Cerebellar cortex (tissue), 1 donor: ENCODE measurements at regions not wholly inside any gene's neighbourhood (a gene's known extent, or its start where the extent isn't known, plus 50 kb on each side); places are given as distances from the start of the nearest gene placed in this dataset.

Source experiments
- DNase-seq: peaks from one replicate; pipeline ENCODE4 v3.0.0-alpha.2; 2015; ENCODE audit warnings: low spot score

- DNase-seq, result no peak
Observed at GRCh38 chr1:39085174-39085573, 59.0 kb downstream of the NDUFS5 start.

GRCh38 chr1:39086386-39086785, 60.2 kb downstream of the NDUFS5 start:
- DNase-seq, result no peak

- DNase-seq, result no peak
Observed at GRCh38 chr1:39086865-39087409, 60.8 kb downstream of the NDUFS5 start.

- no peak for DNase-seq
Observed at GRCh38 chr1:39087435-39087834, 61.3 kb downstream of the NDUFS5 start.

- no peak for DNase-seq
Observed at GRCh38 chr1:39088658-39089057, 62.5 kb downstream of the NDUFS5 start.

- peak; percentile 90 for DNase-seq
Observed at GRCh38 chr1:39089931-39090521, 63.9 kb downstream of the NDUFS5 start.

GRCh38 chr1:39090757-39091380, 64.7 kb downstream of the NDUFS5 start:
- DNase-seq, result no peak

- peak; percentile 83 for DNase-seq
Observed at GRCh38 chr1:39091845-39092645, 65.9 kb downstream of the NDUFS5 start.

GRCh38 chr1:39094685-39095084, 68.5 kb downstream of the NDUFS5 start:
- DNase-seq, result no peak

- DNase-seq, result peak; percentile 96
Observed at GRCh38 chr1:39098546-39099250, 72.5 kb downstream of the NDUFS5 start.

GRCh38 chr1:39102537-39103327, 76.6 kb downstream of the NDUFS5 start:
- DNase-seq, result peak; percentile 86

- no peak for DNase-seq
Observed at GRCh38 chr1:39103328-39104157, 77.4 kb downstream of the NDUFS5 start.

- DNase-seq, result no peak
Observed at GRCh38 chr1:39104158-39105060, 78.3 kb downstream of the NDUFS5 start.

- DNase-seq, result no peak
Observed at GRCh38 chr1:39105061-39105840, 79.1 kb downstream of the NDUFS5 start.

GRCh38 chr1:39105841-39106765, 80.0 kb downstream of the NDUFS5 start:
- peak; percentile 27 for DNase-seq

- no peak for DNase-seq
Observed at GRCh38 chr1:39106801-39107327, 80.7 kb downstream of the NDUFS5 start.
